ENCODE measurements at regions not wholly inside any gene's neighbourhood (a gene's known extent, or its start where the extent isn't known, plus 50 kb on each side); places are given as distances from the start of the nearest gene placed in this dataset.
"Not testable (repeated sequence)": the region's sequence is repeated elsewhere in the genome, so short reads cannot be mapped to it uniquely, and the experiment has no call there.

DNA sequence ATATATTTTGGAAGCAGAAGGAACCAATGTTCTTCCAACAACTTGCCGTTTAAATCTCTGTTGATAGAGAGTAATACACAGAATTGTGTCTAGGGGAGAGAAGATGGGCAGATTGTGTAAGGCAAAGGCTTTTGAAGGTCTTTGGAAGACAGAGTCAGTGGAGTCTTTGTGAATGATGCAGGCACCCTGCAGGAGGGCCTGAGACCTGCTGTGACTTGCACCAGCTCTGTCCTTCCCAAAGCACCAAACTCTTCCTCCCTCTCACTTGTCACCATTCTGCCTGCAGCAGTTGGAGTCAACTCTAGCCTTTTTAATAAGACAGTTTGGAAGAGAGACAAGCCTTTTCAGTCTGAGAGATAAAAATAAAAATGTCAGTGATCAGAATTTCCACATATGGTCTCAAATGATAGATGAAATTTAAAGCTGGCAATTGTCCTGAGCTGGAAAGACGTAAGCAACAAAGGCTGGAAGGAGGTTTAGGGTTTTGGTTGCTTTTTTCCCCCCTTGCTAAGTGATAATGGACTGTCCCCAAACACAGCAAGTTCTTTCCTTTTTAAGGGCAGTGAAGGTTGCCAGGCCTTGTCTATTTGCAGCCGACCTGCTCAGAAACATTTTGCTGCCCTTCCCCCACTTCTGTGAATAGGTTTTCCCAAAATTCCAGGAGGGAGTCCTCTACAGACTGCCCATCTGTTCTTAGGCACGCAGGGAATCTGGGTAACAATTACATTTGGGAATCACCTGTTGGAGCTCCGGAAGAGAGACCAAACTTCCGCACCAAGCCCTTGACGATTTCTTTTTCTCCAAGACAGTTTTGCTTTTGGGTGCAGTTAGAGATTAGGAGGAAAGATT lies 103.0 kb upstream of the NTF3 start:
- no peak for DNase-seq

- no peak for DNase-seq
Observed at GRCh38 chr12:5332551-5332950, 99.4 kb upstream of the NTF3 start.

GRCh38 chr12:5333096-5333495 lies 98.8 kb upstream of the NTF3 start:
- no peak for DNase-seq

DNA sequence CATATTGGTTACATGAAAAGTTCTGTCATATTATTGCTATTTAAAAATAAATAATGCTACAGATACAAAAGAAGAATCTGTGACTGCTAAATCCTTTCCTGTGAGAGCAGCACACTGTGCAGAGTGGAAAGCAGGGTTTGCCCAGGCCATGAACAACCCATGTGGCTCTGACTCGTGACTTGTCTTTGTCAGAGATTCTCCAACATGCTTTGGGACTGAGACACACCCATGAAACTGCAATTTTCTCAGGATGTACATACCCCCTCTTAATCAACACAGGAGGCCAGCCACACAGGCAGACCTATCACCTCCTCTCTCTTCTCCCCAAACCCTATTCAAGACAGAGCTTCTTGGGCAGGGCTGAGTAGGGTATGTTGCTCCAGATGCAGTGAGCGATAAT lies 96.8 kb upstream of the NTF3 start:
- no peak for DNase-seq

DNA sequence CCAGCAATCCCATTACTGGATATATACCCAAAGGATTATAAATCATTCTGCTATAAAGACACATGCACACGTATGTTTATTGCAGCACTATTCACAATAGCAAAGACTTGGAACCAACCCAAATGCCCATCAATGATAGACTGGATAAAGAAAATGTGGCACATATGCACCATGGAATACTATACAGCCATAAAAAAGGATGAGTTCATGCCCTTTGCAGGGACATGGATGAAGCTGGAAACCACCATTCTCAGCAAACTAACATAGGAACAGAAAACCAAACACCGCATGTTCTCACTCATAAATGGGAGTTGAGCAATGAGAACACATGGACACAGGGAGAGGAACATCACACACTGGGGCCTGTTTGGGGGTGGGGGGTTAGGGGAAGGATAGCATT lies 90.8 kb upstream of the NTF3 start:
- not testable (repeated sequence) for DNase-seq

GRCh38 chr12:5343711-5344110 lies 88.2 kb upstream of the NTF3 start:
- no peak for DNase-seq

GRCh38 chr12:5344131-5344530 lies 87.8 kb upstream of the NTF3 start:
- DNase-seq = no peak

- no peak for DNase-seq
Observed at GRCh38 chr12:5345534-5345933, 86.4 kb upstream of the NTF3 start.

DNA sequence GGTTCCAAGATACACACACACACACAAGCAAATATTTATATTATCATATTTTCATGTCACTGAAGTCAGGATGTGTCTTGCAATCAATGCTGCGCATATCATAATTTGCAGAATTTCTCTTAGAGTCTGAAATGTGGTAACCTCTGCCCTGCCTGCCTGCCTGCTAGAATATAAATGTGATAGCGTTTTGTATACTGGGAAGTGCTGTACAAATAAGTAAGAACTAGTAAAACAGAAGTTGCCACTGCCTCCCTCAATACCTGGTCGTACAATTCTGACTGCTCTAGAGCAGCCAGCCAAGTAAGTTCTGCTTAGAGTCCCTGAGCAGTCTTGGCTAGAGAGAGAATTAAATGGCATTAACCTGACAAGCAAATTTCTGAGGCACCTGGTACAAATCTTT lies 83.9 kb upstream of the NTF3 start:
- DNase-seq = no peak

DNA sequence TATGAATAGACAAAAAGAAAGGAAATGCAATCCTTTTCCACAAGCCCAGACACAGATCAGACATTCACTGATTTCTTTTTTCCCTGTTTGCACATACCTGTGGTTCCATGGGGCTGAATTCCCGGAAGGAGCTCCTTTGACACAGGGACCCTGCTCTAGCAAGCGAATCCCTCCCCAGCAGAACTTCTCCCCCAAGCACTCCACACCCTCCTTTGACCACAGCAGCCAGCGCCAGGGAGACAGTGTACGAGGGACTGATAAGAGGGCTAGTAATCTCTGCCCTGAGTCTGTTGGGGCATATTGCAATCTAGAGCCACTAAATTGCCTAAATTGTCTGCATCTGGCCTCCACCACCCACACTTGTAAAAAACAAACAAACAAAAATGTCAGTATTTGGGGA lies 83.4 kb upstream of the NTF3 start:
- no peak for DNase-seq

DNA sequence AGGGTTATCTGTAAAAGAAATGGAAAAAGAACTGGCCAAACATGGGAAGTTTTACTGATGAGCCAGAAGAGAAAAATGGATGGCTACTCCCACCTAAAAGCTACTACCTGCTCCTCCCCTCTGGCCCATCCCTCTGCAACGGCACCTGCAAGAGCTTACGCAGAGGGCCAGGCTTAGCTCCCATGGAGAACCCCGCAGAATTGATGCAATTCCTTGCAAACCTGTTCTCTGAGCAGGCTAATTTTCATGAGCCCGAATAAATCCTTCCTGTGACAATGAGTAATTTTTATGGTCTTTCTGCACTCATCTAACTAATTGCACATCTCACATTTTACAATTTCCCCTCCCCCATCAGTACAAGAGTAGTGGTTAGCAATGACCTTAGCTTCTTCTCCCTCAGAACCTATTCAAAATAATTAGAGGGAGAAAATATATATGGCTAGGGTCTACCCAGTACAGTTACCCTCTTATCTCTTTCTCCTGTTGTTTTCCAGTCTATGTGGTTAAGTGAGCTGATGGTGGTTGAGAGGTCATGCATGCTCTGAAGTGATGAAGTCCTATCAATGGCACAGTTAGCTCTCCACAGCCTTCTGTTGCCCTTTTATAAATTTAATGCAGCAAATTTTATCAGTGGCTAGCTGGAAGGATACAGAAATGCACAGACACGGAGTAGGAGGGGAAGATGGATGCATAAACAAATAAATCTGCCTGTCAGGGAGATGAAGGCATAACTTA lies 67.7 kb upstream of the NTF3 start:
- no peak for DNase-seq

DNA sequence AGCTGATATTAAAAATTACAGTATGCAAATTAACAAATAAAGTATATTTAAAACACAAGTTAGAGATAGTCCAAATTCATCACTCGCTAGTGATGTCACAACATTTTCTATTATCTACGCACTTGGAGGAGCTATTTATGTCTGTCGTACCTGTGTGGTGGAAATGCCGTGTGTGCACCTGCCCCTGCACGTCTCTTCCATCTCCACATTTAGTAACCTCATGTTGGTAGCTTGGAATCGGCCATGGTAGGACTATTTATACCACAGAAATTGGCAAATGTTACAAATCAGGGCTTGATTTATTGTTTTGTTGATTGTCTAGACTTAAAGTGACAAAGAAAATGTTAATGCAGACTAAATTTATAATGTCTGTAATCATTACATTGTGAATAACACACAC lies 62.6 kb upstream of the NTF3 start:
- no peak for DNase-seq

- DNase-seq = no peak
Observed at GRCh38 chr12:5371631-5372030, 60.3 kb upstream of the NTF3 start.

- no peak for DNase-seq
Observed at GRCh38 chr12:5374713-5375112, 57.2 kb upstream of the NTF3 start.

DNA sequence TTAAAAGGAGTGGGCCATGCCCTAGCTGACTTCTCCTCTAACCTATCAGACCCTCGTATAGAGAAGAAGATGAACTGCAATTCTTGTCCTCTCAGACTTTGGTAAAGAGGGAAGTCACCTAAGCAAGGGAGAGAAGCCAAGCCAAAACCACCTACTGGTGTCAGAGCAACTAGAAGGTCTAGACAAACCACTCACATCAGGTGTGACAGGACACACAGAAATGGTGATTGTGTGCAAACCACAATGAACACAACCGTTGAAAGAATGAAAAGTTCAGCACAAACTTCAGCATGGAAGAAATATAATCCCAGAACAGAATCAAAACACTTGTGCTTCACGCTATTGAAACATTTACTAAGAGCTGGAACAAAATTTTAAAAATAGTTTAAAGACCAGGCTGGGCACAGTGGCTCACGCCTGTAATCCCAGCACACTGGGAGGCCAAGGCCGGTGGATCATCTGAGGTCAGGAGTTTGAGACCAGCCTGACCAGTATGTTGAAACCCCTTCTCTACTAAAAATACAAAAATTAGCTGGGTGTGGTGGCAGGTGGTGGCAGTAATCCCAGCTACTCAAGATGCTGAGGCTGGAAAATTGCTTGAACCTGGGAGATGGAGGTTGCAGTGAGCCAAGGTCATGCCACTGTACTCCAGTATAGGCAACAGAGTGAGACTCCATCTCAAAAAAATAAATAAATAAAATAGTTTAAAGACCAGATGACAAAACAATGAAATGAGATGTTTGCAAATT lies 56.2 kb upstream of the NTF3 start:
- DNase-seq = no peak

DNA sequence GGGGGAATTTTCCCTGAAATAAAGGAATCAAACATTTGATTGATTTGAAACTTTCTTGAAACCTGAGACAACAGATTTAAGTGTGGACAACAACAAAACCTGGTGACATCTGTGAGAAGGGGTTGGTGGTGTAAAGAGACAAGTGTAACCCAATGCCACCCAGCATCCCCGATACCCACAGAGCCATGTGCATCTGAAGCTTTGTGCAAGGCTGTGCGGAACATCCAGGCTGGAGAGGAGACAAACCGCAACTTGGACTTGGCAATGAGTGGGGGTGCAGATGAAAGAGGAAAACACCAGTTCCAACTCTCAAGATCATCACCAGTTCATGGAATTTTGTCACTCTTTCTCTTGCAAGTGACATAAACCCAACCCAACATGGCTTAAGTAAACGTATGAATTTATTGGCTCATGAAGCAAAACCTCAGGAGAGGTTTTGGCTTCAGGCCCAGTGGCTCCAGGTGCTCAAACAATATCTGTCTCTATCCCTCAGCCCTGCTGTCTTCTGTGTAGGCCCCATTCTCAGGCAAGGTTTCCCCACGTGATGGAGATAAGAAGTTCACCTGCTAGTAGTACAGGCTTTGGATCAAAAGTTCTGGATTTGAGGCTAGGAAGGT lies 55.2 kb upstream of the NTF3 start:
- peak; percentile 96 for DNase-seq

DNA sequence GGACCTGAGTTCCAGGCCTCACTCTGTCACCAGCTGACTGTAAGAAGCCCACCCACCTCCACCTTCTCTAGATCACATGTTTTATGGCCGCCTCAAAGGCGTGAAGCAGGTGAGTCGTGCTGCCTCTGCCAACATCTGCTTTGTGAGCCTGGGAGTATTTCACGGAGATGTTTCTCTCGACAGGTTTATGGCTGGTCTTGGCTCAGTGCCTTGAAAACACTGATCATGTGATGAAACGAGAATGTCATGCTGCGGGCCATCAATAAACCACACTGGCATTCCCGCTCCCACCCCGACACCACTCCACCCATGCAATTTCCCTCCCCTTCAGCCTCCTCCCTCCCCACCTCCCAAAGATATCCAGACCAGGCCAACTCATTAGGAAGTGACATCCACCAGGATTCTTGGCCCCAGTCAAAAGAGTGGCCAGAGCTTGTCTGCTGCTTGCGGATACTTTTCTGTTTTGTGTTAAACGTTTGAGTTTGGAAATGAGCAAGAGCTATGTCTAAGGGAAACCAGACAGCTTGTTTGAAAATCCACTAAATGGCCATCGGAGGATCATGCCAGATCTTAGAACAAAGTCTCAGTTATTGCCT lies 53.8 kb upstream of the NTF3 start:
- DNase-seq = peak; percentile 92

- DNase-seq = peak; percentile 76
Observed at GRCh38 chr12:5379749-5380496, 52.0 kb upstream of the NTF3 start.

Measured in NCI-H345 (cell line).